Tibial artery (tissue), 4 donors: ENCODE measurements at regions not wholly inside any gene's neighbourhood (a gene's known extent, or its start where the extent isn't known, plus 50 kb on each side); places are given as distances from the start of the nearest gene placed in this dataset.

Experiments used
- DNase-seq, 2 donors: peaks; one replicate each; pipeline ENCODE4 v3.0.0-alpha.2; 2019
- H3K27ac ChIP-seq, 2 donors: fragments of 200-600 bp; sonication (generic) in 1 of 2; 1 replicate in 1 of 2; 2 replicates in 1 of 2; pipeline ENCODE4 v1.5.1; 2018 to 2019; ENCODE audit warnings: mild to moderate bottlenecking in 1 of 2
- H3K27me3 ChIP-seq, 2 donors: fragments of 200-600 bp; sonication (generic) in 1 of 2; one replicate each; pipeline versions ENCODE4 v1.5.1 to v1.6.0; 2016 to 2019
- H3K36me3 ChIP-seq, 3 donors: fragments of 200-600 bp; sonication (generic) in 2 of 3; one replicate each; pipeline ENCODE4 v1.5.1; 2016 to 2019; ENCODE audit warnings: mild to moderate bottlenecking in 2 of 3
- H3K4me1 ChIP-seq, 4 donors: fragments of 200-600 bp; sonication (generic) in 2 of 4; 1 replicate in 3 of 4; 2 replicates in 1 of 4; pipeline ENCODE4 v1.5.1; 2016 to 2019
- H3K4me3 ChIP-seq, 2 donors: fragments of 200-600 bp; sonication (generic) in 1 of 2; 1 replicate in 1 of 2; 2 replicates in 1 of 2; pipeline ENCODE4 v1.5.1; 2018 to 2019; ENCODE audit warnings: mild to moderate bottlenecking in 2 of 2
- H3K9me3 ChIP-seq, 3 donors: fragments of 200-600 bp; sonication (generic) in 1 of 3; one replicate each; pipeline ENCODE4 v1.5.1; 2016 to 2019
- CTCF ChIP-seq, 2 experiments: fragments of 200-600 bp in 1 of 2; fragments of 450-650 bp in 1 of 2; IDR thresholded peaks; one replicate each; pipeline ENCODE4 v1.5.1; 2017 to 2019; ENCODE audit warnings: antibody characterized with exemption in 2 of 2, mild to moderate bottlenecking in 1 of 2, moderate library complexity in 1 of 2
- intact Hi-C: fragments of 100-400 bp; cut with DNase I; formaldehyde crosslinking; loops from one replicate; pipeline ENCODE4 v1.15.0; 2023; ENCODE audit warnings: low total_unique reads

- no peak overlapping the region for H3K27ac ChIP-seq
- H3K36me3 ChIP-seq = no peaks in the 10 kb centered on the region
- TF ChIP-seq CTCF (IDR thresholded peaks at IDR 0.05) = no peak
- H3K4me1 ChIP-seq = peaks cover 0 to 22% (median 12%) of the 10 kb centered on the region in 4 donors
- H3K4me3 ChIP-seq = no peak overlapping the region
- no peaks in the 10 kb centered on the region for H3K9me3 ChIP-seq
- intact Hi-C loops = no loop called here
- peak in 1 of 2 donors; percentile 32 for DNase-seq
- H3K27me3 ChIP-seq = no peaks in the 10 kb centered on the region
These were observed 68.9 kb upstream of the AFDN start for GRCh38 chr6:167757821-167758220.

- intact Hi-C loops = no loop called here
- no peaks in the 10 kb centered on the region for H3K9me3 ChIP-seq
- H3K27ac ChIP-seq = no peak overlapping the region
- no peaks in the 10 kb centered on the region for H3K36me3 ChIP-seq
- no peak overlapping the region for H3K4me3 ChIP-seq
- no peak for TF ChIP-seq CTCF (IDR thresholded peaks at IDR 0.05)
- H3K27me3 ChIP-seq = no peaks in the 10 kb centered on the region
- peak in 1 of 2 donors; percentile 53 for DNase-seq
- H3K4me1 ChIP-seq = peaks cover 0 to 22% (median 12%) of the 10 kb centered on the region in 4 donors
These were observed 68.2 kb upstream of the AFDN start for GRCh38 chr6:167758309-167759023.

- no peaks in the 10 kb centered on the region for H3K9me3 ChIP-seq
- peak in 1 of 2 donors; percentile 53 for DNase-seq
- no peaks in the 10 kb centered on the region for H3K27me3 ChIP-seq
- H3K4me3 ChIP-seq = no peak overlapping the region
- intact Hi-C loops = no loop called here
- peaks cover 0 to 22% (median 12%) of the 10 kb centered on the region in 4 donors for H3K4me1 ChIP-seq
- no peak for TF ChIP-seq CTCF (IDR thresholded peaks at IDR 0.05)
- H3K27ac ChIP-seq = no peak overlapping the region
- H3K36me3 ChIP-seq = no peaks in the 10 kb centered on the region
These were observed 67.5 kb upstream of the AFDN start for GRCh38 chr6:167759206-167759605.

- Histone ChIP-seq H3K36me3 (no peaks in the 10 kb centered on the region), H3K27me3 (no peaks in the 10 kb centered on the region), H3K27ac (no peak overlapping the region), H3K4me1 (peaks cover 0 to 22% (median 12%) of the 10 kb centered on the region in 4 donors), H3K4me3 (no peak overlapping the region), H3K9me3 (no peaks in the 10 kb centered on the region)
- DNase-seq = peak in 1 of 2 donors; percentile 55
- no peak for TF ChIP-seq CTCF (IDR thresholded peaks at IDR 0.05)
- intact Hi-C loops = no loop called here
These were observed 66.8 kb upstream of the AFDN start for GRCh38 chr6:167759912-167760311.

- Histone ChIP-seq H3K36me3 (no peaks in the 10 kb centered on the region), H3K4me1 (peaks cover 0 to 22% (median 12%) of the 10 kb centered on the region in 4 donors), H3K9me3 (no peaks in the 10 kb centered on the region), H3K27me3 (no peaks in the 10 kb centered on the region), H3K4me3 (no peak overlapping the region), H3K27ac (peak overlapping the region in 1 of 2 donors; percentile 3)
- TF ChIP-seq CTCF (IDR thresholded peaks at IDR 0.05) = no peak
- intact Hi-C loops = no loop called here
- peak; percentile 70 to 89 for DNase-seq
These were observed 65.5 kb upstream of the AFDN start for GRCh38 chr6:167760979-167761793.
